ENCODE measurements at regions not wholly inside any gene's neighbourhood (a gene's known extent, or its start where the extent isn't known, plus 50 kb on each side); places are given as distances from the start of the nearest gene placed in this dataset.
"Not testable (repeated sequence)": the region's sequence is repeated elsewhere in the genome, so short reads cannot be mapped to it uniquely, and the experiment has no call there.

GRCh38 chr4:101670370-101670769, 120.2 kb upstream of the BANK1 start:
- DNase-seq (ENCODE audit: low read depth, low spot score), result no peak

- DNase-seq (ENCODE audit: low read depth, low spot score), result no peak
Measured at GRCh38 chr4:101669832-101670188, 120.7 kb upstream of the BANK1 start.

- DNase-seq (ENCODE audit: low read depth, low spot score), result no peak
Measured at GRCh38 chr4:101669138-101669831, 121.2 kb upstream of the BANK1 start.

DNA sequence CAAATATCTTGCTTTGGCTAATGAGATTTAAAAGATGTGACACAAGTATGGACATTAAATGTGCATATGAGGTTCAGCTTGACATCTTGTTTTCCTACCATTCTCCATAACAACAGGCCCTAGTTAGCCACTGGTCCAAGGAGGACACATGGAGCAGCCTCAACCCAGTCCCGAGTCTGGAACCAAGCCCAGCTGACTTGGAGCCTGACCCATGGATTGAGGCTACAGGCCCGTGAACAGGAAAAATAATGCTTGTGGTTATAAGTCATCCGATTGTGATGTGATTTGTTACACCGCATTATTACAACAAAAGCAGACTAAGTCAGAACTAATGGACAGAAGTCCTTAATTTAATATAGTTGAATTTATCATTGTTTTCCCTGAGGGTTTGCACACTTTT, 123.2 kb upstream of the BANK1 start:
- DNase-seq (ENCODE audit: low read depth, low spot score), result no peak

DNA sequence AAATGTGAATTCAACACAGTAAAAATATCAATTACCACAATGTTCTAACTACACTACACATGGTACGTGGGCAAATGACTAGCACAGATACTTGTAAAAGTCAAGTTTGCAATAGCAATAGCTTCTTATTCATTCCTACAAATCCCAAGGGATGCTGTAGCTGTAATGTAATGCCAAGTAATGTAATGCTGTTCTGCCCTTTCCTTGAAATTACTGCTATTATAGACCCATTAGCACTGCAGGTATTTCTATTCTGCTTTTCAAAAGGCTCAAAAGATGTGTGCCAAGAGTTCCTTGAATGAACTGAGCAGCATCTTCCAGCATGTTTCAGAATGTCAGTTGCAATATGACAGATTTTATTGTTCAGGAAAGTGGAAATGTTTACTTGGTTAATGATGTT, 129.9 kb upstream of the BANK1 start:
- no peak for DNase-seq (ENCODE audit: low read depth, low spot score)

- DNase-seq (ENCODE audit: low read depth, low spot score), result no peak
Measured at GRCh38 chr4:101655857-101656256, 134.7 kb upstream of the BANK1 start.

- DNase-seq (ENCODE audit: low read depth, low spot score), result no peak
Measured at GRCh38 chr4:101655005-101655404, 135.5 kb upstream of the BANK1 start.

GRCh38 chr4:101651778-101652177, 138.8 kb upstream of the BANK1 start:
- no peak for DNase-seq (ENCODE audit: low read depth, low spot score)

DNA sequence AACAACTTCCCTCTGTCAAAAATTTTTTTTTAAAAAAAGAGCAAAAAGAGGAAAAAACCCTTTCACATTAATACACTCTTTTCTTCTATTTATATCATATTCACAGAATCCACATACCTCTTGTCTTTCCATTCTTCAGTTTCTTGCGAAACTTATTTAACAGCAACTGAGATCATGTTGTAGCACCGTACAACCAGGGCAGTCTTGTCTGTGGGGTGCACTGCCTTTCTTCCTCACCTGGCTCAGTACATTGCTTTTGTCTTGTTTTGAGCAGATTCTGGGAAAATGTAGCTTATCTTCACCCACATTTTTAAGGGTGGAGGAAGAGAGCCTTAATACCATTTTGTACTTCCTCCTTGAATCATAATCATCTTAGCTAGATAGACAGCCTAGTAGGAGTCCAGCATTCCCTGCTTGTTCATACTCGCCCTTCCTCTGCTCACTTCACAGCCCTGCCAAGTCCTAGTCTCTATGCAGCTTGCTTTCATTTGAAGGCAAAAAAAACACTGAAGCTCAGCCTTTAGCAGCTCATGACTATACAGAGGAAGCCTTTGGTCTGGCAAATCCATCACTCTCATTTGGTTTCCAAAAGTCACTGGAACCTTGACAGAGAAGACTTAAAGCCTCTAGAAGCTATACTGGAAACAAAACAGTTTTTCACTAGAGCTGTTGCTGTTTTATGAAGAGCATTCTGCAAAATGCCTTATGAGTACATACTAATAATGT, 140.6 kb upstream of the BANK1 start:
- DNase-seq (ENCODE audit: low read depth, low spot score), result no peak

GRCh38 chr4:101647710-101648034, 142.9 kb upstream of the BANK1 start:
- DNase-seq (ENCODE audit: low read depth, low spot score), result no peak

- no peak for DNase-seq (ENCODE audit: low read depth, low spot score)
Measured at GRCh38 chr4:101644516-101644915, 146.0 kb upstream of the BANK1 start.

- no peak for DNase-seq (ENCODE audit: low read depth, low spot score)
Measured at GRCh38 chr4:101643186-101643837, 147.2 kb upstream of the BANK1 start.

DNA sequence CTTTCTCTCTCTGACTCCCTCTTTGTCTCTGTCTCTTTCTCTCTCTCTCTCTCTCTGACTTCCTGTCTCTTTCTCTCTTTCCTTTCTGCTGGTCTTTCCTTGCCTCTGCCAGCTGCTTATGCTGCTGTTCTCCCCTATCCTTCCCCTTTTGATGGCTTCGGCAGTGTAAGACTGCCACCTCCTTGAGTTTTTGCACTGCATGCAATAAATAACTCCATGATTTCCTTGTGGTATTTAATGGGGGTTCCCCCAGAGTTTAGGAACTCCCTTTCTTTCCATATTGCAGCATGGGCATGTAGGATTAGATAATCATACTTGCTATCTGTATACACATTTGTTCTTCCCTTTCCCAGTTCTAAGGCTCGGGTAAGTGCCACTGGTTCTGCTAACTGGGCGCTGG, 157.8 kb upstream of the BANK1 start:
- DNase-seq (ENCODE audit: low read depth, low spot score), result not testable (repeated sequence)

DNA sequence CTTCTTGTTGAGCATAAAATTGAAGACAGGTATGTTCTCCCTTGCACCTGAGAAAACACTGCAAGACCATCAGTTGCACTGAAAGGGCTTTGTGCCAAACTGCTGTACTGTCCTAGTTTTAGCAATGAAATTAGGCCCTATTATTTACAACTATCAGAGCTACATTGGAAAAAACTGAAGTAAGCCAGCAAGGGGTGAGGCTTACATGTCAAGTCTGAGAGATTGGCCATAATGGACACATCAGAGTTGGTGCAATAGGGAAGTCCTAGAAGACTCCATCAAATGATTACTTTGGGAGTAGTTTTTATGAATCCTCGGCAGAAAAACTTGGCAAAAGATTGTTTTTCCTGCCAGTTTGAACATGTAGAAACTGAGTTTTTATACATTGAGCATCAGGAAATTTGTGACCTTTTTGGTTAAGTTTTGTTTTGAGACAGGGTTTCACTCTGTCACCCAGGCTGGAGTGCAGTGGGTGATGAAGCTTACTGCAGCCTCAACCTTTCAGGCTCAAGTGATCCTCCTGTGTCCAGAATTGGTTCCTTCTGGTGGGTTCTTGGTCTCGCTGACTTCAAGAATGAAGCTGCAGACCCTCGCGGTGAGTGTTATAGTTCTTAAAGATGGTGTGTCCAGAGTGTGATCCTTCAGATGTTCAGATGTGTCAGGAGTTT, 160.1 kb upstream of the BANK1 start:
- no peak for DNase-seq (ENCODE audit: low read depth, low spot score)

- DNase-seq (ENCODE audit: low read depth, low spot score), result peak; percentile 28
Measured at GRCh38 chr4:101621120-101621519, 169.4 kb upstream of the BANK1 start.

DNA sequence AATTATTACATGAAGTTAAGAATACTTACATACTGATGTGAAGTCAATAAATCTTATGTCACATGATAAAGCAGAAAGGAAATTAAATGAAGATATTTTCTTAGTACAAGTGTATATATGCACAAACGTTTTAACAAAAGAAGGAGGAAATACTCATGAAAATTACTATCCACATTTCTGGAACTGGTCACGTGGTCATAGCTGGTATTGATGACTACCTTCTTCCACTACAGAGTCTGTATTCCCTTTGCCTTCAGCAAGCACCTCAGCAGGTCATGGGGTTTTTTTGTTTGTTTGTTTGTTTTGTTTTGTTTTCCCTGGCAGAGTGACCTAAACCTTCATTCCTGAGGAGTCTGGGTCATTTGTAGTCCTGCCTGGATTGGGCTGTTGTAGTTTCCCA, 174.9 kb upstream of the BANK1 start:
- DNase-seq (ENCODE audit: low read depth, low spot score), result no peak

DNA sequence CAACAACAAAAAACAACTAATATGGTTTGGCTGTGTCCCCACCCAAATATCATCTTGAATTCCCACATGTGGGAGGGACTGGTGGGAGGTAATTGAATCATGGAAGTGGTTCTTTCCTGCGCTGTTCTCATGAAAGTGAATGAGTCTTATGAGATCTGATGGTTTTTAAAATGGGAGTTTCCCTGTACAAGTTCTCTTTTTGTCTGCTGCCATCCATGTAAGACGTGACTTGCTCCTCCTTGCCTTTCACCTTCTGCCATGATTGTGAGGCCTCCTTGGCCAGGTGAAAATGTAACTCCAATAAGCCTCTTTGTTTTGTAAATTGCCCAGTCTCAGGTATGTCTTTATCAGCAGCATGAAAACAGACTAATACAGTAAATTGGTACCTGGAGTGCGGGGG, 183.5 kb upstream of the BANK1 start:
- not testable (repeated sequence) for DNase-seq (ENCODE audit: low read depth, low spot score)

- DNase-seq (ENCODE audit: low read depth, low spot score), result no peak
Measured at GRCh38 chr4:101604976-101605375, 185.6 kb upstream of the BANK1 start.

GRCh38 chr4:101600287-101600686, 190.2 kb upstream of the BANK1 start:
- DNase-seq (ENCODE audit: low read depth, low spot score), result no peak

- DNase-seq (ENCODE audit: low read depth, low spot score), result no peak
Measured at GRCh38 chr4:101599620-101600019, 190.9 kb upstream of the BANK1 start.

- no peak for DNase-seq (ENCODE audit: low read depth, low spot score)
Measured at GRCh38 chr4:101596781-101597552, 193.6 kb upstream of the BANK1 start.

DNA sequence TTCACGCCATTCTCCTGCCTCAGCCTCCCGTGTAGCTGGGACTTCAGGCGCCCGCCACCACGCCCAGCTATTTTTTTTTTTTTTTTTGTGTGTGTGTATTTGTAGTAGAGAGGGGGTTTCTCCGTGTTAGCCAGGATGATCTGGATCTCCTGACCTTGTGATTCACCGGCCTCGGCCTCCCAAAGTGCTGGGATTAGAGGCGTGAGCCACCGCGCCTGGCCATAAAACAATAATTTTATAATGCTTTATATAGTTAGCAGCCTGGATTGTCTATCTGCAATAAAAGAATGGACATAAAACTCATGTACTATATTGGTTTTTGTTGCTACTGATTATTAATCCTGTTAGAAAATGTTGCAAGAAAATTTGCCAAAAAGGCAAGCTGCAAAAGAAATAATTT, 195.9 kb upstream of the BANK1 start:
- DNase-seq (ENCODE audit: low read depth, low spot score), result no peak

Measured in smooth muscle cell of the brain vasculature (primary cell).